ENCODE measurements at regions not wholly inside any gene's neighbourhood (a gene's known extent, or its start where the extent isn't known, plus 50 kb on each side); places are given as distances from the start of the nearest gene placed in this dataset.

DNA sequence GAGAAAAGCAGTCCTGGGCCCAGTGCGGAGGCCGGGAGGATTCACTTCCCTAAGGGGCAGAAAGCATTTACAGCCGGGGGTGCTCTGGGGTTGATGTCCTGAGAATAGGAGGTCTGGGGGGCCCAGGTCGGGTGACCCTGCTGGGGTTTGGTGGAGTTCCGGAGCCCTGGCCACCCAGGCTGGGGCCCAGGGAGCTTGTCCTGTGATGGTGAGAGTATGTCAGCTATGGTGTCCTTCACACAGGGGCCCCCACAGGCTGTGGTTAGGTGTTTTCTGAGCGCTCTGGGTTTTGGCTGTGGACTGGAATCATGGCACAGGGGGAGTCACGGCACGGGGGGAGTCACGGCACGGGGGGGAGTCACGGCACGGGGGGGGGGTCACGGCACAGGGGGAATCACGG lies 54.5 kb upstream of the TMEM18 start:
- TF ChIP-seq ZNF510 (tag by site-specific recombination; IDR thresholded peaks at IDR 0.05; ENCODE audit: insufficient replicate concordance), result no peak
- TF ChIP-seq ZNF239 (tag by site-specific recombination; IDR thresholded peaks at IDR 0.05), result no peak
- TF ChIP-seq, protein P1, sequence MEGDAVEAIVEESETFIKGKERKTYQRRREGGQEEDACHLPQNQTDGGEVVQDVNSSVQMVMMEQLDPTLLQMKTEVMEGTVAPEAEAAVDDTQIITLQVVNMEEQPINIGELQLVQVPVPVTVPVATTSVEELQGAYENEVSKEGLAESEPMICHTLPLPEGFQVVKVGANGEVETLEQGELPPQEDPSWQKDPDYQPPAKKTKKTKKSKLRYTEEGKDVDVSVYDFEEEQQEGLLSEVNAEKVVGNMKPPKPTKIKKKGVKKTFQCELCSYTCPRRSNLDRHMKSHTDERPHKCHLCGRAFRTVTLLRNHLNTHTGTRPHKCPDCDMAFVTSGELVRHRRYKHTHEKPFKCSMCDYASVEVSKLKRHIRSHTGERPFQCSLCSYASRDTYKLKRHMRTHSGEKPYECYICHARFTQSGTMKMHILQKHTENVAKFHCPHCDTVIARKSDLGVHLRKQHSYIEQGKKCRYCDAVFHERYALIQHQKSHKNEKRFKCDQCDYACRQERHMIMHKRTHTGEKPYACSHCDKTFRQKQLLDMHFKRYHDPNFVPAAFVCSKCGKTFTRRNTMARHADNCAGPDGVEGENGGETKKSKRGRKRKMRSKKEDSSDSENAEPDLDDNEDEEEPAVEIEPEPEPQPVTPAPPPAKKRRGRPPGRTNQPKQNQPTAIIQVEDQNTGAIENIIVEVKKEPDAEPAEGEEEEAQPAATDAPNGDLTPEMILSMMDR (tag by site-specific recombination; IDR thresholded peaks at IDR 0.05), result no peak
- TF ChIP-seq, protein P2, sequence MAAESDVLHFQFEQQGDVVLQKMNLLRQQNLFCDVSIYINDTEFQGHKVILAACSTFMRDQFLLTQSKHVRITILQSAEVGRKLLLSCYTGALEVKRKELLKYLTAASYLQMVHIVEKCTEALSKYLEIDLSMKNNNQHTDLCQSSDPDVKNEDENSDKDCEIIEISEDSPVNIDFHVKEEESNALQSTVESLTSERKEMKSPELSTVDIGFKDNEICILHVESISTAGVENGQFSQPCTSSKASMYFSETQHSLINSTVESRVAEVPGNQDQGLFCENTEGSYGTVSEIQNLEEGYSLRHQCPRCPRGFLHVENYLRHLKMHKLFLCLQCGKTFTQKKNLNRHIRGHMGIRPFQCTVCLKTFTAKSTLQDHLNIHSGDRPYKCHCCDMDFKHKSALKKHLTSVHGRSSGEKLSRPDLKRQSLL (tag by site-specific recombination; IDR thresholded peaks at IDR 0.05), result no peak
